Uterus (tissue), 2 donors: ENCODE measurements at regions not wholly inside any gene's neighbourhood (a gene's known extent, or its start where the extent isn't known, plus 50 kb on each side); places are given as distances from the start of the nearest gene placed in this dataset.

Experiments
- CTCF ChIP-seq, 4 experiments: fragments of 200-600 bp in 2 of 4; fragments of 450-650 bp in 2 of 4; sonication (generic) in 2 of 4; IDR thresholded peaks; one replicate each; pipeline ENCODE4 v1.5.1; 2016 to 2019; ENCODE audit warnings: antibody characterized with exemption in 4 of 4, mild to moderate bottlenecking in 2 of 4, moderate library complexity in 1 of 4
- POLR2A ChIP-seq, 2 donors: fragments of 450-650 bp; IDR thresholded peaks; one replicate each; pipeline ENCODE4 v1.6.1; 2016; ENCODE audit warnings: antibody characterized with exemption in 2 of 2, mild to moderate bottlenecking in 1 of 2, moderate library complexity in 1 of 2

- TF ChIP-seq CTCF (IDR thresholded peaks at IDR 0.05) (no peak), POLR2A (IDR thresholded peaks at IDR 0.05) (no peak)
Measured at GRCh38 chr9:1443450-1443849, 393.3 kb downstream of the DMRT2 start.
